Medulla oblongata (tissue), 1 donor: ENCODE measurements at regions not wholly inside any gene's neighbourhood (a gene's known extent, or its start where the extent isn't known, plus 50 kb on each side); places are given as distances from the start of the nearest gene placed in this dataset.
"Not testable (repeated sequence)": the region's sequence is repeated elsewhere in the genome, so short reads cannot be mapped to it uniquely, and the experiment has no call there.

Source experiments
- DNase-seq: peaks from one replicate; pipeline ENCODE4 v3.0.0-alpha.2; 2015; ENCODE audit errors: extremely low spot score

GRCh38 chr1:170789063-170789462, 125.1 kb downstream of the PRRX1 start:
- no peak for DNase-seq

GRCh38 chr1:170790175-170790574, 126.2 kb downstream of the PRRX1 start:
- DNase-seq: peak; percentile 12

- DNase-seq: no peak
Observed at GRCh38 chr1:170790651-170791071, 126.7 kb downstream of the PRRX1 start.

- no peak for DNase-seq
Observed at GRCh38 chr1:170791941-170792340, 128.0 kb downstream of the PRRX1 start.

GRCh38 chr1:170800265-170800664, 135.1 kb upstream of the MROH9 start:
- DNase-seq: no peak

GRCh38 chr1:170800812-170801211, 134.5 kb upstream of the MROH9 start:
- no peak for DNase-seq

- no peak for DNase-seq
Observed at GRCh38 chr1:170803711-170804110, 131.6 kb upstream of the MROH9 start.

- no peak for DNase-seq
Observed at GRCh38 chr1:170804419-170804818, 130.9 kb upstream of the MROH9 start.

GRCh38 chr1:170804879-170805278, 130.5 kb upstream of the MROH9 start:
- DNase-seq: no peak

- no peak for DNase-seq
Observed at GRCh38 chr1:170806961-170807360, 128.4 kb upstream of the MROH9 start.

GRCh38 chr1:170807432-170807831, 127.9 kb upstream of the MROH9 start:
- DNase-seq: no peak

GRCh38 chr1:170808216-170808885, 127.0 kb upstream of the MROH9 start:
- DNase-seq: no peak

- DNase-seq: not testable (repeated sequence)
Observed at GRCh38 chr1:170811013-170811412, 124.3 kb upstream of the MROH9 start.

- DNase-seq: no peak
Observed at GRCh38 chr1:170819781-170820180, 115.6 kb upstream of the MROH9 start.

- no peak for DNase-seq
Observed at GRCh38 chr1:170823120-170823519, 112.2 kb upstream of the MROH9 start.

- DNase-seq: no peak
Observed at GRCh38 chr1:170831276-170831675, 104.1 kb upstream of the MROH9 start.

- no peak for DNase-seq
Observed at GRCh38 chr1:170836141-170836540, 99.2 kb upstream of the MROH9 start.

- peak; percentile 55 for DNase-seq
Observed at GRCh38 chr1:170840371-170840770, 95.0 kb upstream of the MROH9 start.

GRCh38 chr1:170853302-170853701, 82.0 kb upstream of the MROH9 start:
- DNase-seq: no peak

- no peak for DNase-seq
Observed at GRCh38 chr1:170853867-170854266, 81.5 kb upstream of the MROH9 start.

- DNase-seq: no peak
Observed at GRCh38 chr1:170854677-170855076, 80.7 kb upstream of the MROH9 start.

- DNase-seq: no peak
Observed at GRCh38 chr1:170856455-170856854, 78.9 kb upstream of the MROH9 start.

- DNase-seq: peak; percentile 51
Observed at GRCh38 chr1:170857955-170858354, 77.4 kb upstream of the MROH9 start.

GRCh38 chr1:170863621-170864020, 71.7 kb upstream of the MROH9 start:
- DNase-seq: no peak
